ENCODE measurements at regions not wholly inside any gene's neighbourhood (a gene's known extent, or its start where the extent isn't known, plus 50 kb on each side); places are given as distances from the start of the nearest gene placed in this dataset.

GRCh38 chr2:7467782-7468447 is 550.7 kb downstream of the RNF144A start:
- TF ChIP-seq, protein P1, sequence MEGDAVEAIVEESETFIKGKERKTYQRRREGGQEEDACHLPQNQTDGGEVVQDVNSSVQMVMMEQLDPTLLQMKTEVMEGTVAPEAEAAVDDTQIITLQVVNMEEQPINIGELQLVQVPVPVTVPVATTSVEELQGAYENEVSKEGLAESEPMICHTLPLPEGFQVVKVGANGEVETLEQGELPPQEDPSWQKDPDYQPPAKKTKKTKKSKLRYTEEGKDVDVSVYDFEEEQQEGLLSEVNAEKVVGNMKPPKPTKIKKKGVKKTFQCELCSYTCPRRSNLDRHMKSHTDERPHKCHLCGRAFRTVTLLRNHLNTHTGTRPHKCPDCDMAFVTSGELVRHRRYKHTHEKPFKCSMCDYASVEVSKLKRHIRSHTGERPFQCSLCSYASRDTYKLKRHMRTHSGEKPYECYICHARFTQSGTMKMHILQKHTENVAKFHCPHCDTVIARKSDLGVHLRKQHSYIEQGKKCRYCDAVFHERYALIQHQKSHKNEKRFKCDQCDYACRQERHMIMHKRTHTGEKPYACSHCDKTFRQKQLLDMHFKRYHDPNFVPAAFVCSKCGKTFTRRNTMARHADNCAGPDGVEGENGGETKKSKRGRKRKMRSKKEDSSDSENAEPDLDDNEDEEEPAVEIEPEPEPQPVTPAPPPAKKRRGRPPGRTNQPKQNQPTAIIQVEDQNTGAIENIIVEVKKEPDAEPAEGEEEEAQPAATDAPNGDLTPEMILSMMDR (IDR thresholded peaks at IDR 0.05 in 2 of 3, conservative IDR thresholded peaks at IDR 0.05 in 1 of 3; ENCODE audit: borderline replicate concordance in 1 of 3, insufficient read depth in 1 of 3, low read depth in 2 of 3, low read length in 2 of 3) = no peak
- TF ChIP-seq POLR2A (IDR thresholded peaks at IDR 0.05; ENCODE audit: borderline replicate concordance, extremely low read depth, insufficient read depth, insufficient read length) = no peak
- TF ChIP-seq POLR2AphosphoS5 (IDR thresholded peaks at IDR 0.05; ENCODE audit: low read depth, low read length) = no peak
- TF ChIP-seq EGR1 (IDR thresholded peaks at IDR 0.05; ENCODE audit: low read depth) = no peak
